GM12878 (cell line): ENCODE measurements at regions not wholly inside any gene's neighbourhood (a gene's known extent, or its start where the extent isn't known, plus 50 kb on each side); places are given as distances from the start of the nearest gene placed in this dataset.

Source experiments
- ATAC-seq: fragments of 200-7000 bp; cut with Tn5 transposase; 3 replicates; pipeline ENCODE4 v1.9.1; 2020; ENCODE audit warnings: mild to moderate bottlenecking, moderate library complexity
- BruUV-seq: library from RNA; stranded (reverse); fragments of 400-500 nt; replicated peaks from 2 replicates; lab custom pipeline; 2021; lab: Mats Ljungman, UMichigan
- CTCF ChIA-PET: fragments of 300-600 bp; sonication (Branson Sonifier 250); formaldehyde crosslinking; extraction: SDS; loops from one replicate; lab custom pipeline; 2021; ENCODE audit warnings: inconsistent platforms; lab: Yijun Ruan, JAX
- POLR2A ChIA-PET: fragments of 350-600 bp; formaldehyde crosslinking; extraction: SDS; loops from one replicate; lab custom pipeline; 2021; ENCODE audit warnings: inconsistent platforms; lab: Charles Lee
- RAD21 ChIA-PET: fragments of 300-600 bp; sonication (Branson Sonifier 250); formaldehyde crosslinking; loops from one replicate; lab custom pipeline; 2023; ENCODE audit warnings: antibody characterized with exemption; ENCODE audit not compliant: unreplicated experiment; lab: Charles Lee
- SMC1A ChIA-PET: fragments of 300-600 bp; sonication (Branson Sonifier 250); formaldehyde crosslinking; loops from one replicate; lab custom pipeline; 2023; ENCODE audit not compliant: unreplicated experiment, uncharacterized antibody; lab: Charles Lee
- DNase-seq: peaks from one replicate; pipeline ENCODE4 v3.0.0-alpha.2; 2011; ENCODE audit warnings: low read depth, low spot score
- FAIRE-seq: peaks from 3 replicates; lab custom pipeline; 2011; peaks lifted over from hg19 to GRCh38; lab: Jason Lieb, UNC
- H2AFZ ChIP-seq: 2 replicates; pipeline ENCODE4 v1.6.0; 2011; ENCODE audit warnings: low read depth, low read length, control low read depth; ENCODE audit not compliant: control insufficient read depth
- H3K27ac ChIP-seq: 2 replicates; pipeline ENCODE4 v1.5.1; 2011; ENCODE audit warnings: control low read depth; ENCODE audit not compliant: control insufficient read depth, insufficient read depth
- H3K27me3 ChIP-seq, 2 experiments: replicated peaks in 1 of 2; 2 replicates each; pipeline versions ENCODE4 v1.6.0 to v1.6.1; 2011; ENCODE audit warnings: low read length in 1 of 2; ENCODE audit not compliant: control insufficient read depth in 2 of 2, insufficient read depth in 2 of 2
- H3K36me3 ChIP-seq, 2 experiments: 2 replicates each; pipeline ENCODE4 v1.5.1; 2011; ENCODE audit warnings: low read length in 1 of 2; ENCODE audit not compliant: control insufficient read depth in 2 of 2, insufficient read depth in 2 of 2
- H3K4me1 ChIP-seq: 2 replicates; pipeline ENCODE4 v1.6.1; 2011; ENCODE audit warnings: mild to moderate bottlenecking, low read length, moderate library complexity, mixed read lengths; ENCODE audit not compliant: control insufficient read depth, insufficient read depth
- H3K4me2 ChIP-seq: 2 replicates; pipeline ENCODE4 v1.6.0; 2011; ENCODE audit warnings: control low read depth; ENCODE audit not compliant: control insufficient read depth, insufficient read depth
- H3K4me3 ChIP-seq: fragments of 200-600 bp; sonication (generic); 2 replicates; pipeline ENCODE4 v1.5.1; 2016
- H3K79me2 ChIP-seq: 2 replicates; pipeline ENCODE4 v1.6.0; 2011; ENCODE audit warnings: low read length; ENCODE audit not compliant: control insufficient read depth, insufficient read depth
- H3K9ac ChIP-seq: 2 replicates; pipeline ENCODE4 v1.8.0; 2011; ENCODE audit warnings: low read length, control low read depth, mixed read lengths; ENCODE audit not compliant: control insufficient read depth, insufficient read depth
- H3K9me3 ChIP-seq: replicated peaks from 3 replicates; pipeline ENCODE4 v1.5.1; 2011; ENCODE audit warnings: mild to moderate bottlenecking, low read length; ENCODE audit not compliant: control insufficient read depth, insufficient read depth
- H4K20me1 ChIP-seq: 2 replicates; pipeline ENCODE4 v1.6.0; 2011; ENCODE audit not compliant: control insufficient read depth, insufficient read depth
- ATF3 ChIP-seq: IDR thresholded peaks from 2 replicates; pipeline ENCODE4 v1.6.1; 2011; ENCODE audit warnings: low read depth, mild to moderate bottlenecking, low read length, moderate library complexity, borderline replicate concordance; ENCODE audit errors: extremely low read depth
- CHD2 ChIP-seq: IDR thresholded peaks from 2 replicates; pipeline ENCODE4 v1.6.1; 2011; ENCODE audit warnings: low read depth, low read length, improper control_type of control experiment, borderline replicate concordance
- CUX1 ChIP-seq: IDR thresholded peaks from 2 replicates; pipeline ENCODE4 v1.6.1; 2012; ENCODE audit warnings: improper control_type of control experiment, low read depth, low read length; ENCODE audit not compliant: insufficient replicate concordance
- NFYB ChIP-seq: IDR thresholded peaks from 2 replicates; pipeline ENCODE4 v1.6.1; 2011; ENCODE audit warnings: low read depth, mild to moderate bottlenecking, low read length, improper control_type of control experiment, moderate library complexity; ENCODE audit not compliant: insufficient read depth
- NRF1 ChIP-seq: conservative IDR thresholded peaks from 2 replicates; pipeline ENCODE4 v1.6.1; 2011; ENCODE audit warnings: mild to moderate bottlenecking, low read depth, low read length, improper control_type of control experiment
- SIX5 ChIP-seq: IDR thresholded peaks from 2 replicates; pipeline ENCODE4 v1.6.1; 2011; ENCODE audit warnings: mild to moderate bottlenecking, low read depth, low read length, moderate library complexity; ENCODE audit not compliant: severe bottlenecking
- TCF12 ChIP-seq: IDR thresholded peaks from 2 replicates; pipeline ENCODE4 v1.6.1; 2011; ENCODE audit warnings: low read depth, mild to moderate bottlenecking, low read length
- WGBS: methylation state at CpG from one replicate; pipeline ENCODE4 v1.1.6; 2016; ENCODE audit warnings: low lambda C conversion rate; ENCODE audit not compliant: insufficient replicate concordance, insufficient coverage; ENCODE audit errors: missing lambda C conversion rate; 5-methylcytosine and 5-hydroxymethylcytosine counted together
- in situ Hi-C: fragments of 300-500 bp; cut with MboI; formaldehyde crosslinking; loops from 9 replicates; pipeline ENCODE4 v1.14.3; 2018; ENCODE audit warnings: mixed read lengths
- intact Hi-C: fragments of 100-400 bp; cut with micrococcal nuclease; formaldehyde crosslinking; loops from one replicate; pipeline ENCODE4 v1.14.2; 2022; ENCODE audit not compliant: unreplicated experiment

- ChIA-PET CTCF (no interaction called here), RAD21 (no interaction called here), SMC1A (no interaction called here), POLR2A (no interaction called here)
- H3K4me3 ChIP-seq = no peak overlapping the region
- intact Hi-C loops (no loop called here), in situ Hi-C loops (no loop called here)
- FAIRE-seq = no peak
- no peaks in the 10 kb centered on the region for H3K4me1 ChIP-seq
- DNase-seq = no peak
- H4K20me1 ChIP-seq = no peaks in the 10 kb centered on the region
- TF ChIP-seq NFYB (no peak), ATF3 (no peak), TCF12 (no peak), NRF1 (no peak), SIX5 (no peak), CHD2 (no peak), CUX1 (no peak)
- no peaks in the 10 kb centered on the region for H3K9me3 ChIP-seq
- no peaks in the 10 kb centered on the region for H3K36me3 ChIP-seq
- peaks cover 1 to 2% of the 10 kb centered on the region in 2 experiments; a peak in 3 of 4 replicates for H3K27me3 ChIP-seq
- no TSS peak for BruUV-seq
- no peak overlapping the region for H3K9ac ChIP-seq
- no peak for ATAC-seq
- no peak overlapping the region for H2AFZ ChIP-seq
- H3K79me2 ChIP-seq = no peaks in the 10 kb centered on the region
- no peak overlapping the region for H3K4me2 ChIP-seq
- 0% methylated on average over 2 of the region's 2 CpGs for WGBS
- H3K27ac ChIP-seq = no peak overlapping the region
Measured at GRCh38 chr18:47484068-47484467, 232.6 kb upstream of the SKOR2 start.
